NOMO-1 treated with DMSO at 0.1 percent for 48 hours (cell line): ENCODE measurements at regions not wholly inside any gene's neighbourhood (a gene's known extent, or its start where the extent isn't known, plus 50 kb on each side); places are given as distances from the start of the nearest gene placed in this dataset.
A peak's percentile ranks its signal among the peaks of the same experiment; 100 is the strongest.
"Not testable (repeated sequence)": the region's sequence is repeated elsewhere in the genome, so short reads cannot be mapped to it uniquely, and the experiment has no call there.

Experiments used
- DNase-seq: peaks from one replicate; lab custom pipeline; 2025; ENCODE audit not compliant: unreplicated experiment; lab: John Stamatoyannopoulos, UW

DNA sequence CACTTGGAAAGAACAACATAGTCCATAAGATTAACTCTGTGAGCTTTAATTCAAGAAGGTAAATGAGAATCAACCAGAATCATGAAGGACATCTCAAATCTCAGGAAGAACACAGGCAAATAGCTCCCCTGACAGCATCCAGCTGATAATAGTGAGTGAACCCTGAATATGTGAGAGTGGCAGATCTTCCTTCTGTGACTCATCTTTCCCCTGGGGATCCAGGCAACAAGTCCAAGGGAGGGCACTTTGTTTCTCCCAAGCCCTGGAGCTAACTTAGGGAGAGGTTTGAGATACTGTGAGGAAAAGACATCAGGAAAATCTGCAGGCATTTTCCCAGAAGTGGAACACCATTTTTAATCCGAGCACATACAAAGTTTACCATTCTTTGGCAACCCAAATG lies 763.9 kb upstream of the MGAT4C start:
- no peak for DNase-seq

DNA sequence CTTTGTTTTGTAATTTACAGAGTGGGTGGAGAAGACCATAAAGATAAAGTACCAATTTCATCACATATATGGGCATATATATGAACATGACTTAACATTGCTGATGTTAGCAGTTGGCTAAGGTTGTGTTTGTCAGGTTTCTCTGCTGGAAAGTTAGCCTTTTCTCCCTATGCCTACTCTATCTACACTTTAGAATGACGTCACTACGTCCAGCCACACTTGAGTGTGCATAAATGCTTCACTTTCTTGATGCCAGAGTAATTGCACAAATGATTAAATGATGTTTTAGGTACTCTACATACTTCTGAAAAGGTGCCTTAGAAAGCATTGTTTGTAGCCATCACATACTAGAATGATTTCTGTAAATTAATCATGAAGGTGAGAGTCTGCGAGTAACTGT lies 759.2 kb upstream of the MGAT4C start:
- no peak for DNase-seq

DNA sequence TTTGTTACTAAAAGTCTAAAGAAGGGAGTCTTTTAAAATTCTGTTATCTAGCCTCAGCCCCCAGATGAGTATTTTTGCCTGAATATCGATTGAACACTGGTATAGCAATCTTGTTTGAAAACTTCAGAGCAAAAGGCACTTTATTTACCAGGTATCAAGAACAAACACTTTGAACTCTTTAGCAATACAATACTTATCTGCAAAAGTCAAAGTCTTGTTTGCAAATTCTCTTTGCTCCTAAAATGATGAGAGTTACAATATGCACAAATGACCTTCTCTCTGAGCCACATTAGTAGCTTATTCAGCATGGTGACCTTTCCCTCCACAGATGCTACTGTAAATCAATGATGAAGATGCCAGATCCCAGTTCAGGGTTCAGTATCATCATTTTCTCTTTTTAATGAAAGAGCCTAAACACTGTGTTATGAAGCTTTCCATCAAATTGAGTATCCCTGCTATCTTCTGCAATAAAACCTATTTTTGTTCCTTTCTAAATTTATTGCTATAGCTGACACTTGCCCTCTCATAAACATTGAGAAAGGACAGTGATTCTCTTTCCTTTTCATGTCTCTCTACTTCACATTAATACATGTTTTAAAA lies 752.7 kb upstream of the MGAT4C start:
- no peak for DNase-seq

DNA sequence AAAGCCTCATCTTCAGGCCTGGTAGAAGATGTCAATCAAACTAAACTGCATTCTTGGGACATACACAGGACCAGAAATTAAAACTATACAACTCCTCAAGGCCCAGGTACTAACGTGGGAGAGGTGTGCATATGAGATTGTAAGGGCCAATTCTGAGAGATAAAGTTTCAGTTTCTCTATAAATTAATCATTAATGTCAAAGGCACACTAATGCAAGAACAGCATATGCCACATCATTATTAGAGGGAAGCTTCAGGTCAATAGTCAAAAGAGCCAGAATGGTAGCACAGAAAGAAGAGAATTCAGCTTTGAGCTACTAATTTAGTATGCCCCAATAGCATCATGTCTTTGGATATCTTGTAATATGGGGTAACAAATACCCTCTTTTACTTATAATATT lies 744.9 kb upstream of the MGAT4C start:
- no peak for DNase-seq

DNA sequence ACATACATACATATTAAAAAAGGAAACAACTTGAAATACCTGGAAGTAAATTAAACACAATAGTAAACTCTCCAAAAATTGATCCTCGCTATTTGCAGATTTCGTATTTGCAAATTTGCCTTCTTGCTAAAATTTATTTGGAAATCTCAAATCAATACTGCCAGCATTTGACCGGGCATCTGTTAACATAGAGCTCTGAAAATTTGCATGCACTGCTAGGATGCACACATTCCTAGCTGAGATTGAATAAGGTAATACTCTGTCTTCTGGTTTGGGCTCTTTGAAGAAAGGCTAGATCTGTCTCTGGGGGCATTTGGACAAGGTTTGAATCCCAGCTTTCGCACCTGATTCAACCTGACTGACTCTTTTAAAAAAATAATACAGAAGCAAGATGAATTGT lies 729.1 kb upstream of the MGAT4C start:
- no peak for DNase-seq

DNA sequence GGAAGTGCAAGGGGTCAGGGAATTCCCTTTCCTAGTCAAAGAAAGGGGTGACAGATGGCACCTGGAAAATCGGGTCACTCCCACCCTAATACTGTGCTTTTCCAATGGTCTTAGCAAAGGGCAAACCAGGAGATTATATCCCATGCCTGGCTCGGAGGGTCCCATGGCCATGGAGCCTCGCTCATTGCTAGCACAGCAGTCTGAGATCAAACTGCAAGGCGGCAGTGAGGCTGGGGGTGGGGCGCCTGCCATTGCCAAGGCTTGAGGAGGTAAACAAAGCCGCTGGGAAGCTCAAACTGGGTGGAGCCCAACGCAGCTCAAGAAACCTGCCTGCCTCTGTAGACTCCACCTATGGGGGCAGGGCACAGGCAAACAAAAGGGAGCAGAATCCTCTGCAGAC lies 714.4 kb upstream of the MGAT4C start:
- DNase-seq = not testable (repeated sequence)

DNA sequence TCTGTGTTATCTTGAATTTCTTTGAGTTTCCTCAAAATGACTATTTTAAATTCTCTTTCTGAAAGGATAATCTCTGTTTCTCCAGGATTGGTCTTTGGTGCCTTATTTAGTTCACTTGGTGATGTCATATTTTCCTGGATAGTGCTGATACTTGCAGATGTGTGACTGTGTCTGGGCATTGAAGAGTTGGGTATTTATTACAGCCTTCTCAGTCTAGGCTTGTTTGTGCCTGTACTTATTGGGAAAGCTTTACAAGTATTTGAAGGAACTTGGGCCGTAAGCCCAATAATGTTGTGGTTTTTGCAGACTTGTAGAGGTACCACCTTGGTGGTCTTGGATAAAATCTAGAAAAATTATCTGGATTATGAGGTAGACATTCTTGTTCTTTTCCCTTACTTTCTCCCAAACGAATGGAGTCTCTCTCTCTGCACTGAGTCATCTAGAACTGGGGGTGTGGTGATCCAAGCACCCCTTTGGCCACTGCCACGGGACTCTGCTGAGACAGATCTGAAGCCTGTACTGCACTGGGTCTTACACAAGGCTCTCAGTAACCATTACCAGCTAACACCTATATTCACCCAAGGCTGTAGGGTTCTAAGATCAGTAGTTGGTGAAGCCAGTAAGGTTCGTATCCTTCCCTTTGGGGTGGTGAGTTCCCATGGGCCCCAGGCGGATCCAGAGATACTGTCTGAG lies 703.7 kb upstream of the MGAT4C start:
- no peak for DNase-seq

DNA sequence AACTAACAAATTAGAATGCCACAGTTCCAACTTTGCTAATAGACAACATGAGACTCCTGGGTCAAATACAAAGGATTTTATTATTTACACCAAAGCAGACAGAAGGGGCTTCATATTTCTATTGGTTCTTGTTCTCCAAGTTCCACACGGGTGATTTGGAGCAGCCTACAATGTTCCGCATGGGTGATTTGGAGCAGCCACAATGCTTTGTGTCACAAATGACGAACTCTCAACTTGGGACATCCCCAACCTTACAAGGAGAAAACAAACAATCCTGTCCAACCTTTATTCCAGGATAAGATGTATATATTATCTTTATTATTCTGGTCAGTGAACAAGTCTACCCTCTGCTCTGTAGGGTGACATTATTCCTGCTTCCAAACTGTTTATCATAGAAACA lies 694.3 kb upstream of the MGAT4C start:
- DNase-seq = no peak

DNA sequence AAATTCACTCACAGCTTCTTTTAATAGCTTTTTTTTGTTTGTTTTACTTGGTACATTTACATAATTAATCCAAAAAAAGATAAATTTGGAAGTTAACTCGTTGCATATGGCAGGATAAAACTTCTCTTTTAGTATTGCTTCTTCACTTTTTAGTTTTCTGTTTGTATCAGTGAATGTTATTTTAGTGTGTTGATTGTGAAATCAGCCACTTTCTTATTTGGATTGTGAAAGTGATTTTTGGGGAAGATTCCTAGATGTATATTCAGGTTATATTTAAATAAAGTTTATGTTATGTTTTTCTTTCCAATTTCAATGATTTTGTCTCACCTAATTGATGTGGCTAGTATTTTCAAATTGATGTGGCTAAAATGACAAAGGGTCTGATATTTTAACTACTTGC lies 693.9 kb upstream of the MGAT4C start:
- DNase-seq = peak; percentile 14

DNA sequence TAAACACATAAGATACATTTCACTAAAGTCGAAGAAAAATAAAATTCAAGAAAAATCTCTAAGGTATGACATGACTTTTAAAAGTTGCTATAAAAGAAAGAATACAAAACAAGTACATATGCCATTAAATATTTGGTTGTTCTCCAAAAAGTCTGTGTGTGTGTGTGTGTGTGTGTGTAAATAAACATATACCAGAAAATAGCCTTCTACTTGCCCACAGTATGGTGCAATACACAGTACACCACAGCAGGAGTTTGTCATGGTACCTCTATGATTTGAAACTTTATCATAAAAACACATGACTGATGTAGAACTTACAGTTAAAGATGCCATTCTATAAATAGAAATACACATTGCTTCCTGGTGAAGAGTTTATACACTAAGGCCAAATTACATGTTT lies 692.7 kb upstream of the MGAT4C start:
- no peak for DNase-seq

DNA sequence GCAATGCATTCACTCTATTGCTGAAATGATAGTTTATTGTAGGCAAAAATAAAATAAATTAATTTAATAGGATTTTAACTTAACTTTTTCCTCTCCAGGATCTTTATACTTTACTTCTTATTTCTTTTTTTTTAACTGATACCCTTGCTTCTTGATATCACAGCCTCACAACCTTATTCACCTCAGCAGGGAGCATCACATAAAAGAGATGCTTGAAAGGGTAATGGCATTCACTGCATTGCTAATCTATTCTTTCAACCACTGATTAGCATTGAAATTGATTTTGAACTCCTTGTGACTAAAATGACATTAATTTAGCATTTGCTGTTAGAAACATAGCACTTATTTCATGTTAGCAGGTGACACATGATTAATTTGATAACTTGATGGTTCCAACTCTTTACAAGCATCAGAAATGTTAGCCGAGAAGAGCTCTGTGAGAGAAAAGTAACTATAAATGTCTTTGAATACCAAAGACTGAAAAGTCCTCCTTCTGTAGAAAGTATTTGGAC lies 689.5 kb upstream of the MGAT4C start:
- no peak for DNase-seq

DNA sequence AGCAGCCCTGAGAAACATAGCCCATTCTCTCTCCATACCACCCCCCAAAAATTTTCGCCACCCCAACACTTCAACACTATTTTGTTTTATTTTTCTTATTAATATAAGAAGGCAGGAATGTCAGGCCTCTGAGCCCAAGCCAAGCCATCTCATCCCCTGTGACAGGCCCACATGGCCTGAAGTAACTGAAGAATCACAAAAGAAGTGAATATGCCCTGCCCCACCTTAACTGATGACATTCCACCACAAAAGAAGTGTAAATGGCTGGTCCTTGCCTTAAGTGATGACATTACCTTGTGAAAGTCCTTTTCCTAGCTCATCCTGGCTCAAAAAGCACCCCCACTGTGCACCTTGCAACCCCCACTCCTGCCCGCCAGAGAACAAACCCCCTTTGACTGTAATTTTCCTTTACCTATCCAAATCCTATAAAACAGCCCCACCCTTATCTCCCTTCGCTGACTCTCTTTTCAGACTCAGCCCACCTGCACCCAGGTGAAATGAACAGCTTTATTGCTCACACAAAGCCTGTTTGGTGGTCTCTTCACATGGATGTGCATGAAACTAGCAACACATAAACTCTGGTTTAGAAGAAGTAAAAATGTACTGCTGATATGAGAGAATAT lies 688.1 kb upstream of the MGAT4C start:
- not testable (repeated sequence) for DNase-seq

DNA sequence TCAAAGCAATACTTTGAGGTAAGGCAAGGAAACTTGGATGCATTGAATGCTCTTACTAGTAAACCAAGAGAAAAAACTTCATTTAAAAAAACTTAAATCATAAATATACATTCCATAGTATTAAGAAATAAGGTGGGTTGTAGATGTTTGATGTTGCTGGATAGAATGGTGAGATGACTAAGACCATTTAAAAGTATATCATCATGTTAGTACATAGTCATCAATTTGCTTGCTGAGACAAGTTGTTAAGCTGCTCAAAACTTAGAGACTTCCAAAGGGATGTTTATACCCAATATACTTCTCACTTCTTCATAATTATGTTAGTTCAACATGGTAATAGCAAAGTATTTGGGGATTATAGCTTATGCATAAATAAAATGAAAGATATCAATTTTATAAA lies 675.5 kb upstream of the MGAT4C start:
- DNase-seq = no peak

DNA sequence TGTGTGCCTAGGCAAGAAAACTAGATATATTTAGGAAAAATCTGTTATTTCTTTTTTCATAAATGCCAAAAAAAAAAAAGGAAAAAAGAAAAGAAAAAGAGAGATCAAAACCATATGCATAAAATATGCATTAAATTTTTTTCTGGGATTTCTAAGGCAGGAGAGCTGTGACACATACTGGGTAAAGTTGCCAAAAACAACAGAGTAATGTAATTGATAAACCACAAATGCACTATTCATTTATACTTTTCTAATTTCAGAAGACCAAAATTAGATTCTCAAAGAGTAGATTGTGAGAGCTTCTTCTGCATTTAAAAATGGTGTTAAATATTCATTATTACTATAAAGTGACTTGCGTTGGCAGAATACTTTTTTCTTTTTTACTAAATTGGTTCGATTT lies 673.8 kb upstream of the MGAT4C start:
- no peak for DNase-seq

DNA sequence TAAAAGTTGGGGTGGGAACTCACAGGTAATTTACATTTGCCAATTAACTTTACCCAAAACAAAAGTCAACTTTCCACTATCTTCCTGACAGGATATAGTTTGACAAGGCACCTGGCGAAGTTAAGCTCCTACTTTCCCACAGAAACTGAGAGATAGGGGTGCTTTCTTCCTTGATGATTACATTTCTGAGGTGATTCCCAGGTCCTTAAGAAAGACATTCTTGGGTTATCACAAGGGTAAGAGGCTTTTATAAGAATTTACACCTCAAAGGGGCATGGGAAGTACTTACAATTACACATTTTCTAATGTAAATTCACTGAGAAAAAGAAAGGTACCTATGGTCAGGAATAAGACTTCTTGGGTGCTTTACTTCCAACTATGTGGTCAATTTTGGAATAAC lies 660.9 kb upstream of the MGAT4C start:
- no peak for DNase-seq

DNA sequence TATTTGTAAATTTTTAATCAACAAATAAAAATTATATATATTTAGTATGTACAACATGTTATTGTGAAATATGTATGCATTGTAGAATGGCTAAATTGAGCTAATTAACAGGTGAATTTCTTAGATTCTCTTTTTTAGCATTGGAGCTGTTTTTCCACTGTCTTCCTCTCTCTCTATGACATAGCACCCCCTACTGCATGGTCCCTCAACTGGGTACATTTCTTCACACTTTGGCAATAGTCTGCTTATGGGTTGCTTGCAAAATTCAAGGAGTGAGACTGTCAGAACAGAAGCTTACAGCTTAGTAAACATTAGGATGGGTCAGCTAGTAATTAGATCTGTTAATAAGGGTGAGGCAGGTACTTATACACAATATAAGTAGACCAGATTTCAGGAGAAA lies 658.5 kb upstream of the MGAT4C start:
- peak; percentile 1 for DNase-seq

DNA sequence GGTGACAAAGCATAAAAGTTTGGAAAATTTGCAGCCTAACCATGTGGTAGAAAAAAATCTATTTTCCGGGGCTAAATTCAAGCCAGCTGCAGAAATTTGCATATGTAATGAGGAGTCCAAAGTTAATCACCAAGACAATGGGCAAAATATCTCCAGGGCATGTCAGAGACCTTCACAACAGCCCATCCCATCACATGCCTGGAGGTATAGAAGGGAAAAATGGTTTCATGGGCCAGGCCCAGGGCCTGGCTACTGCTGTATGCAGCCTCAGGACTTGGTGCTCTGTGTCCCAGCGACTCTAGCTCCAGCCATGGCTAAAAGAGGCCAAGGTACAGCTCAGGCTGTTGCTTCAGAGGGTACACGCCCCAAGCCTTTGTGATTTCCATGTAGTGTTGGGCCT lies 655.8 kb upstream of the MGAT4C start:
- DNase-seq = no peak

DNA sequence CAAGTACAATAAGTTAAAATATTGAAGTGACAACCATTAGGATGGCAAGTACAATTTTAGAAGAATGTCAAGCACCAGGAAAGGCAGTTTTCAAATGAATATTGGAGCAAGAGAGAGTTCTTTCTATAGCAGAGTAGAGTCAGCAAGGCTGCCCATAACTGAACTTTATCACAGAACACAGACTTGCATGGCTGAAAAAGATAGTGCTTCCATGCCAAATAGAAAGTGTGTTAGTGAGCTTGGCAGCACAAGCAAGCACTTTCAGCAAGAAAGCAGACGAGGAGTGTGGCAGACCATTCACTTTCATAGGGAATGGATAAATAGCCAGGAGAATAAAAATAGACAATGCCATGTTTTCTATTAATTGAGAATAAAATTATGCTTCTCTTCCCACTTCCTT lies 647.0 kb upstream of the MGAT4C start:
- no peak for DNase-seq

DNA sequence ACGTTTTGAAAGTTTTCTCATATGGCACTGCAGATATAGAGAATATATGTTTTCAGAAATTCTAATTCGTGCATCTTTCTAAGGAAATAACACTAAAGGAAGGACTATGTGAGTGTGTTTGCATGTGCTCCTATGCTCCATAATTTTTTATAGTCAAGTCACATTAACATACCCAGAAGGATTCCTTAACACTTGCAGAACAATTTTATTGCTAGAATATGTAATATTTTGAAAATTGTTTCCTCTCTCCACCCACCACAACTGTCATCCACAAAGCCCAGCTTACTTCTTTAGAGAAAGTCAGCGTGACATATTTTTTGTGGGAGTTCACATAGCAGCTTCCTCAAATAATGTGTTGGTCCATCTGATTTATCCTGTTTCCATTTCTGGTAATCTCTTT lies 604.6 kb upstream of the MGAT4C start:
- DNase-seq = no peak

DNA sequence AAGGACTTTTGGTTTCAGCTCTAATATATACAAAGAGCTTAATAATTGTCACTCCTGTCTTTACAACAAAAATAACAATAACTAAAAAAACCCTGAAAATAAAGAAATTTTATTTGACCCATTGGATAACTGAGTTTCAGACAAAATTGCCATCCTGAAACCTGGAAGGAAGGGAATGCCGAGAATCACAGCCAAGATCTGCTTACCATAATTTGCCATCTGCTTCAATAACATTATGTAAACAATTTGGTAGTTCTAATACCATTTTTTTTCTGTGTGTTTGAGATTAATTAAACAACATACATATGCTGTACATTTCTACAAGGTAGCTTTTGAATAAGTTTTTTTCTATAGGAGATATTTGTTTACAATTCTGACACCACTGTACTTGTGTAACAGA lies 596.3 kb upstream of the MGAT4C start:
- no peak for DNase-seq

DNA sequence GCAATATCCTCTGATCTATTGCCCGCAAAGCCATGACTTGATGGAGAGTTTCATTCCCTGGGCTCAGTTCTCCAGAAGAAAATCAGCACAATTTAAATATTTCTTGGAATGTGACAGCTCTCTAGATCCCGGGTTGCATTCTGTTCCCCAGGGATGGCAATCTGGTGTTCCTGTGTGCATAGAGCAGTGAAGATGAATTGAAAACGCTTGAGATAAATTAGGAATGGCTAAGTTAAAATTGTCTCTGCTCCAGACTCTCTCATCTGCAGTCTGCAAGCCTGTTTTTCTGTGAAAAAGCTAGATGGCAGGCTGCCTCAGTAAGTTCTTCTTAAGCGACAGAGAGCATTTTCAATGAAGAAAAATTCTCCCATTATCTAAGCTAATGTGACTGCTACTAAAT lies 582.5 kb upstream of the MGAT4C start:
- no peak for DNase-seq

DNA sequence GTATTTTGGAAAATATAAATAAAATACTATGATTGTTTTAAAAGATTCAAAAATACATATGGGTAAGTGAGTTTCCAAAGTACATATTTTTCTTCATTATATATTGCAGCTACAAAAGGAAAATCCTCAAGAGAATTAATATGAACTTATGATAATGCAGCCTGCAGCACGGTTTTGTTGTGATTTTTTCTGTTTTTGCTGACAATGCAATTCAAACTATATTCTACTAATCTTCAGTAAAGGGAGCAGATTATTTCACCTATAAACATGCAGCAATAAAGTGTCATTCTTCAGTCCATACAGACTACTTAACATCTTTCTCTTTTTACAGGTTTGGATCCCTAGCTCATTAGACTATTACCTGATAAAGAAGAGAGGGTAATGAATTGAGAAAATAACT lies 582.1 kb upstream of the MGAT4C start:
- DNase-seq = no peak

DNA sequence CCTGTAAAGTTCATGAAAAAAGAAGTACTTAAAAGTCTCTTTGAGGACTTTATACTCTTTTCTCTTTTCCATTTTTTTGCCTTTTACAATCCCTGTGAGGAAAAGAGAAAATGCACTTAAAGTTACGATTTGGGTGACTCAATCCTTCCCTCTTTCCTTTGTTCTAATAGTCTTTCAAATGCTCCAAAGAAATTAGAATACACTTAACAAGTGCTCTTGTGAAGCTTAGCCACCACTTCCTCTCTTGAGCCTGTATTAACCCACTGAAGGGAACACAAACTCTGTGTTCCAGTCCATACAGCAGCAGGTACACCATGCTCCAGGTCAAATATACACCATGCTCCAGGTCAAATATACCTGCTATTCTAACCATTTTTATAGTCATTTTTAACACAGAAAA lies 581.1 kb upstream of the MGAT4C start:
- no peak for DNase-seq
